A549 (cell line): ENCODE measurements at regions not wholly inside any gene's neighbourhood (a gene's known extent, or its start where the extent isn't known, plus 50 kb on each side); places are given as distances from the start of the nearest gene placed in this dataset.

Experiments used
- ATAC-seq, 2 experiments: fragments of 200-7000 bp in 1 of 2; fragments of >200 bp in 1 of 2; cut with Nextera tagmentation in 1 of 2; cut with Tn5 transposase in 1 of 2; 3 replicates each; pipeline versions ENCODE4 v1.8.0 to v1.9.1; 2018 to 2020; ENCODE audit warnings: mild to moderate bottlenecking in 1 of 2, moderate library complexity in 1 of 2
- CTCF ChIA-PET: fragments of 300-600 bp; sonication (Branson Sonifier 250); formaldehyde crosslinking; extraction: SDS; loops from one replicate; lab custom pipeline; 2021; ENCODE audit warnings: antibody characterized with exemption, inconsistent platforms; lab: Yijun Ruan, JAX
- POLR2A ChIA-PET: fragments of 350-600 bp; formaldehyde crosslinking; extraction: SDS; loops from one replicate; lab custom pipeline; 2021; ENCODE audit warnings: antibody characterized with exemption, inconsistent platforms; lab: Yijun Ruan, JAX
- DNase-seq, 2 experiments: peaks; one replicate each; pipeline versions ENCODE4 v3.0.0 to v3.0.0-alpha.2; 2011 to 2016; ENCODE audit warnings: low read depth in 1 of 2, low spot score in 1 of 2
- FAIRE-seq: peaks from 2 replicates; lab custom pipeline; 2011; peaks lifted over from hg19 to GRCh38; lab: Jason Lieb, UNC
- H3K27ac ChIP-seq, 2 experiments: fragments of >200 bp; sonication (Bioruptor Twin); formaldehyde crosslinking; 3 replicates each; pipeline ENCODE4 v1.5.1; 2016 to 2017
- H3K4me1 ChIP-seq: fragments of >200 bp; sonication (Bioruptor Twin); formaldehyde crosslinking; 3 replicates; pipeline ENCODE4 v1.6.1; 2016
- H3K4me2 ChIP-seq: fragments of >200 bp; sonication (Bioruptor Twin); formaldehyde crosslinking; 3 replicates; pipeline ENCODE4 v1.6.1; 2016
- H3K4me3 ChIP-seq: fragments of >200 bp; sonication (Bioruptor Twin); formaldehyde crosslinking; 3 replicates; pipeline ENCODE4 v1.5.1; 2016
- H3K9me3 ChIP-seq: fragments of >200 bp; sonication (Bioruptor Twin); formaldehyde crosslinking; 3 replicates; pipeline ENCODE4 v1.6.1; 2016
- ATOH8 ChIP-seq: fragments of 250-450 bp; sonication (Bioruptor Pico); IDR thresholded peaks from 2 replicates; pipeline ENCODE4 v1.5.0; 2020; ENCODE audit warnings: low read depth, mild to moderate bottlenecking, moderate library complexity
- BCL3 ChIP-seq: fragments of >200 bp; sonication (Bioruptor Twin); formaldehyde crosslinking; IDR thresholded peaks from 3 replicates; pipeline ENCODE4 v1.6.1; 2016
- BHLHE40 ChIP-seq: IDR thresholded peaks from 2 replicates; pipeline ENCODE4 v1.6.1; 2012; ENCODE audit warnings: low read depth, low read length, inconsistent platforms
- E2F6 ChIP-seq: IDR thresholded peaks from 2 replicates; pipeline ENCODE4 v1.6.1; 2012; ENCODE audit warnings: low read depth, borderline replicate concordance
- EP300 ChIP-seq, 2 experiments: fragments of >200 bp; sonication (Bioruptor Twin); formaldehyde crosslinking; IDR thresholded peaks; 2 replicates in 1 of 2; 3 replicates in 1 of 2; pipeline ENCODE4 v1.6.1; 2016 to 2017
- FOSB ChIP-seq: fragments of 250-450 bp; sonication (Bioruptor Pico); IDR thresholded peaks from 2 replicates; pipeline ENCODE4 v1.5.0; 2020; ENCODE audit warnings: mild to moderate bottlenecking, moderate library complexity
- FOXS1 ChIP-seq: fragments of 250-450 bp; sonication (Bioruptor Pico); IDR thresholded peaks from 2 replicates; pipeline ENCODE4 v1.5.0; 2020; ENCODE audit warnings: mild to moderate bottlenecking, moderate library complexity
- HOXB13 ChIP-seq: fragments of 250-450 bp; sonication (Bioruptor Pico); IDR thresholded peaks from 2 replicates; pipeline ENCODE4 v1.5.0; 2020; ENCODE audit warnings: low read depth, mild to moderate bottlenecking, moderate library complexity
- HOXB5 ChIP-seq: fragments of 250-450 bp; sonication (Bioruptor Pico); IDR thresholded peaks from 2 replicates; pipeline ENCODE4 v1.5.0; 2020; ENCODE audit warnings: mild to moderate bottlenecking, moderate library complexity
- JUN ChIP-seq, 2 experiments: fragments of >200 bp; sonication (Bioruptor Twin); formaldehyde crosslinking; IDR thresholded peaks; 2 replicates in 1 of 2; 3 replicates in 1 of 2; pipeline ENCODE4 v1.6.1; 2016 to 2017
- JUNB ChIP-seq: fragments of >200 bp; sonication (Bioruptor Twin); formaldehyde crosslinking; IDR thresholded peaks from 2 replicates; pipeline ENCODE4 v1.6.1; 2016
- KDM5A ChIP-seq: fragments of 200-600 bp; sonication (generic); IDR thresholded peaks from 2 replicates; pipeline ENCODE4 v1.6.1; 2016; ENCODE audit warnings: antibody characterized with exemption, mild to moderate bottlenecking
- MAZ ChIP-seq: fragments of 150-350 bp; IDR thresholded peaks from 2 replicates; pipeline ENCODE4 v1.6.1; 2014; ENCODE audit warnings: antibody characterized with exemption, low read depth, low read length, borderline replicate concordance
- NR3C1 ChIP-seq: fragments of >200 bp; sonication (Bioruptor Twin); formaldehyde crosslinking; IDR thresholded peaks from 3 replicates; pipeline ENCODE4 v1.6.1; 2017
- PHF8 ChIP-seq: fragments of 200-600 bp; sonication (generic); IDR thresholded peaks from 2 replicates; pipeline ENCODE4 v1.6.1; 2016; ENCODE audit warnings: low read depth, mild to moderate bottlenecking, antibody characterized with exemption, moderate library complexity, borderline replicate concordance
- POLR2A ChIP-seq: IDR thresholded peaks from 2 replicates; pipeline ENCODE4 v1.6.1; 2012; ENCODE audit warnings: mild to moderate bottlenecking, low read length
- RARB ChIP-seq: fragments of 250-450 bp; sonication (Bioruptor Pico); IDR thresholded peaks from 2 replicates; pipeline ENCODE4 v1.8.0; 2021; ENCODE audit warnings: mild to moderate bottlenecking, moderate library complexity
- RFX5 ChIP-seq: fragments of 450-650 bp; IDR thresholded peaks from 2 replicates; pipeline ENCODE4 v1.7.1; 2014; ENCODE audit warnings: antibody characterized with exemption, mild to moderate bottlenecking, moderate library complexity
- SMC3 ChIP-seq: fragments of >200 bp; sonication (Bioruptor Twin); formaldehyde crosslinking; IDR thresholded peaks from 3 replicates; pipeline ENCODE4 v1.6.1; 2018; ENCODE audit warnings: inconsistent platforms
- TP53 ChIP-seq: fragments of 250-450 bp; sonication (Bioruptor Pico); IDR thresholded peaks from 2 replicates; pipeline ENCODE4 v1.5.0; 2021; ENCODE audit warnings: mild to moderate bottlenecking, moderate library complexity
- ZC3H11A ChIP-seq: fragments of 450-650 bp; IDR thresholded peaks from 2 replicates; pipeline ENCODE4 v1.6.1; 2014; ENCODE audit warnings: antibody characterized with exemption, mild to moderate bottlenecking
- ZNF302 ChIP-seq: fragments of 250-450 bp; sonication (Bioruptor Pico); IDR thresholded peaks from 2 replicates; pipeline ENCODE4 v1.9.0; 2021; ENCODE audit warnings: inconsistent platforms, mild to moderate bottlenecking, moderate library complexity
- WGBS: methylation state at CpG from one replicate; pipeline ENCODE4 v1.1.6; 2017; ENCODE audit errors: missing lambda C conversion rate; 5-methylcytosine and 5-hydroxymethylcytosine counted together

GRCh38 chr1:79373481-79374125 lies 367.1 kb upstream of the ADGRL4 start (continued):
- TF ChIP-seq PHF8, result no peak
- TF ChIP-seq MAZ, result no peak
- no peak for TF ChIP-seq HOXB13 (CRISPR knock-in tag)
- TF ChIP-seq, all 56 proteins: peak for 0

- DNase-seq, result no peak
- Histone ChIP-seq H3K27ac (no peak overlapping the region), H3K4me2 (no peak overlapping the region), H3K9me3 (no peaks in the 10 kb centered on the region), H3K4me1 (no peaks in the 10 kb centered on the region), H3K4me3 (no peak overlapping the region)
- POLR2A ChIA-PET, result no interaction called here
- ATAC-seq, result no peak
- FAIRE-seq, result no peak
- CTCF ChIA-PET, result no interaction called here
- TF ChIP-seq KDM5A (no peak), FOSB (CRISPR knock-in tag) (no peak), BCL3 (no peak), ZNF302 (no peak)
- WGBS, result 73% methylated on average over 1 of the region's 1 CpG
Measured at GRCh38 chr1:79371802-79372201, 365.3 kb upstream of the ADGRL4 start.

GRCh38 chr1:79369091-79369490 lies 362.6 kb upstream of the ADGRL4 start:
- TF ChIP-seq BHLHE40 (no peak), NR3C1 (no peak), JUNB (no peak), PHF8 (no peak), POLR2A (no peak), RARB (CRISPR knock-in tag) (no peak), HOXB5 (CRISPR knock-in tag) (no peak), SMC3 (no peak)
- 20% methylated on average over 3 of the region's 3 CpGs for WGBS
- FAIRE-seq (no peak), ATAC-seq (no peak), DNase-seq (no peak)
- Histone ChIP-seq H3K9me3 (no peaks in the 10 kb centered on the region), H3K4me1 (no peaks in the 10 kb centered on the region), H3K4me2 (no peak overlapping the region), H3K4me3 (no peak overlapping the region), H3K27ac (no peak overlapping the region)
- ChIA-PET CTCF (no interaction called here), POLR2A (no interaction called here)

- Histone ChIP-seq H3K9me3 (no peaks in the 10 kb centered on the region), H3K27ac (no peak overlapping the region), H3K4me2 (no peak overlapping the region), H3K4me3 (no peak overlapping the region), H3K4me1 (no peaks in the 10 kb centered on the region)
- ChIA-PET POLR2A (no interaction called here), CTCF (interaction anchor here (0.6 kb wide), 1 partner anchor 166 kb away, joined by 3 read pairs; no protein-coding TSS in a partner anchor)
- WGBS, result 67% methylated on average over 1 of the region's 1 CpG
- DNase-seq (no peak), FAIRE-seq (no peak), ATAC-seq (no peak)
- no peak for TF ChIP-seq TP53 (CRISPR knock-in tag)
- TF ChIP-seq JUN (IDR thresholded peaks at IDR 0.05), result no peak
- no peak for TF ChIP-seq E2F6
- TF ChIP-seq RFX5, result no peak
- no peak for TF ChIP-seq ZNF302
- TF ChIP-seq MAZ, result no peak
- no peak for TF ChIP-seq EP300 (IDR thresholded peaks at IDR 0.05)
- no peak for TF ChIP-seq ZC3H11A
- no peak for TF ChIP-seq FOXS1 (CRISPR knock-in tag)
- TF ChIP-seq ATOH8, result no peak
Measured at GRCh38 chr1:79364896-79365295, 358.4 kb upstream of the ADGRL4 start.
